NCI-H1092 treated with DMSO at 0.1 percent for 48 hours (cell line): ENCODE measurements at regions not wholly inside any gene's neighbourhood (a gene's known extent, or its start where the extent isn't known, plus 50 kb on each side); places are given as distances from the start of the nearest gene placed in this dataset.

Experiments
- DNase-seq: peaks from one replicate; lab custom pipeline; 2025; lab: John Stamatoyannopoulos, UW

DNA sequence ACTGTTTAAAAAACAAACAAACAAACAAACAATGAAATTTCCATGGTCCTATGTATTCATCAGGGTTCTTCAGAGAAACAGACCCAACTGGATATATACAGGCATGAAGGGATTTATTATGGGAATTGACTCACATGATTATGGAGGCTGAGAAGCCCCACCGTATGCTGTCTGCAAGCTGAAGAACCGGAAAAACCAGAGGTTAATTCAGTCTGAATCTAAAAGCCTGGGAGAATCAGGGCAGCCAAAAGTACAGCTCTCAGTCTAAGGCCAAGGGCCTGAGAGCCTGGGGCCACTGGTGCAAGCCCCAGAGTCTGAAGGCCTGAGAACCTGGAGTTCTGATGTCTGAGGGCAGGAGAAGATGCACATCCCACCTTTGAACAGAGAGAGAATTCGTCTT lies 163.5 kb downstream of the MDFIC start:
- no peak for DNase-seq

DNA sequence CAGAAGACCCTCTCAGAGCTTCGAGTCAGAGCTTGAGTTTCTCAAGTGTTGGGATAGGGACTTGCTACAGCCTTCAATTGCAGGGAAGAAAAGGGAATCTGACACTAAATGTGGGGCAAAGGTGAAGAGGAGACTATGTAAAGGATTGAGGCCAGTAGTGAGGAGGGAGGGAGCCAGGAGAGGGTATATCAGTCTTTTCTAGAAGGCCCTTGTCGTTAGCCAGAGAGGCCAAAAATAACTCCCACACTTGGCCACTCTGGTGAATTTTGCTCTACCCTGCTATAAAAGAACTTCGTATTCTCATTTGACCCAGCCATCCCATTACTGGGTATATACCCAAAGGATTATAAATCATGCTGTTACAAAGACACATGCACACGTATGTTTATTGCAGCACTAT lies 162.0 kb downstream of the MDFIC start:
- DNase-seq, result no peak

DNA sequence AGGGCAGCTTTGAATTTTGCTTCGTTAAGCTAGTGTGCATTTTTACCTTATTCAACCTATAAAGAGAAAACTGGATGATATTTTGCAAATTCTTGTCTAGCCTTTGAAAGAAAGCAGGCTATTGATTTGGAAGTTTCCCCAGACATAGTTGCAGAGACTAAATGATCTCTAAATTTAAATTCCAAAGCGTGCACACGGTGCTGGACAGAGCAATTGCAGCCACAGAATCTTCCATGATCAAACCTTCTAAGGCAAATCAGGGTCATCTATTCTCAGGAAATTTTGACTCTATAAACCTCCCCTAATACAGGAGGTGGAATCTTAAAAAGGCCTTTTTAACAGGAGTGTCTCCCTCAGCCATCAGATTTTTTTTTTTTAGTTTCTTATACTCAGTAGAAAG lies 159.9 kb downstream of the MDFIC start:
- DNase-seq, result no peak

DNA sequence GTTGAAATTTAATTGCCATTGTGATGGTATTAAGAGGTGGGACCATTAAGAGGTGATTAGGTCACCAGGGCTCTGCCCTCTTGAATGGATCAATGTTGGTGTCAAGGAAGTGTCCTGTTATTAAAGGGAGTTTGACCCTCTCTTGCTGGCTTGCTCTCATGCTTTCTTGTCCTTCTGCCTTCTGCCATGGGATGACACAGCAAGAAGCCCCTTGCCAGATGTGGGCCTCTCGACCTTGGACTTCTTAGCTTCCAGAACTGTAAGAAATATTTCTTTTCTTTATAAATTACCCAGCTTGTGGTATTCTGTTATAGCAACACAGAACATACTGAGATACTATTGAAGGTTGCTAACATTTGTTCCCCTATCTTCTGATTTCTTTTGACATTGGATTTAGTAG lies 157.0 kb downstream of the MDFIC start:
- DNase-seq, result no peak

DNA sequence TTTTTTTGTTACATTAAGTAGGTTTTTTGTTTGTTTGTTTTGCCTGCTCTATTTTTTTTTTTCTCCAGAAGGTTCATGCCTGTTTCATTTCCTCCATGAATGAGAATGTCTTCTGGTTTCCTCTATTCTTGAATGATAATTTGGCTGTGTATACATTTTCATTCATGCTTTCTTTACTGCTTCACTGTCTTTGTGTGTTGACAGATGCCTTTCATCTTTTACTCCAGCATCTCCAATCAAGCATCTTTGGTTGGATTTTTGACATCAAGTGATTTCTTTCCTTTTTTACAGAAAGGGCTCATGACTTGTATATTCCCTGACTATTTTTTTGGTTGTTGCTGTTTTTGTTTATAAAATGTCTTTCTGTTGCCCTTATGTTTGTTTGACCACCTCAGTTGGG lies 156.5 kb downstream of the MDFIC start:
- no peak for DNase-seq

DNA sequence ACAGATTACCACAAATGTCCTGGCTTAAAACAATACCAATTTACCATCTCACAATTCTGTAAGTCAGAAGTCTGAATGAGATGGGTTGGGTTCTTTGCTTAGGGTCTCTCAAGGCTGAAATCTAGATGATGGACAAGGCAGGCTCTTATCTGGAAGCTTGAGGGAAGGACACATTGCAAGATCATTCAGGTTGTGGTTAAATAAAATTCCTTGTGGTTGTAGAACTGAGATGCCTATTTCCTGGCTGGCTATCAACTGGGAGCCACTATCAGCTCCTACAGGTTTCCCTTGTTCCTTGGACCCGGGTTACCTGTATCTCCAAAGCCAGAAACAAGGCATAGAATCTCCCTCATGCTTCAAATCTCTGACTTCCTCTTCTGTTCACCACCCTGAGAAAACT lies 148.4 kb downstream of the MDFIC start:
- no peak for DNase-seq
